DOHH2 (cell line): ENCODE measurements at regions not wholly inside any gene's neighbourhood (a gene's known extent, or its start where the extent isn't known, plus 50 kb on each side); places are given as distances from the start of the nearest gene placed in this dataset.

Source experiments
- H3F3A ChIP-seq: fragments of 200-600 bp; sonication (generic), shearing (Covaris generic); 2 replicates; pipeline ENCODE4 v1.6.0; 2016; ENCODE audit warnings: antibody characterized with exemption, mild to moderate bottlenecking; ENCODE audit not compliant: control insufficient read depth, insufficient read depth
- H3K27ac ChIP-seq: fragments of 200-600 bp; sonication (generic); 2 replicates; pipeline ENCODE4 v1.5.1; 2014; ENCODE audit warnings: low read depth, mild to moderate bottlenecking, low read length, moderate library complexity
- H3K27me3 ChIP-seq: fragments of 200-600 bp; sonication (generic); 2 replicates; pipeline ENCODE4 v1.6.1; 2014; ENCODE audit warnings: mild to moderate bottlenecking, low read length, mixed read lengths; ENCODE audit not compliant: control insufficient read depth
- H3K36me3 ChIP-seq: fragments of 200-600 bp; sonication (generic); 2 replicates; pipeline ENCODE4 v1.6.1; 2014; ENCODE audit warnings: mild to moderate bottlenecking, low read length, moderate library complexity, mixed read lengths; ENCODE audit not compliant: control insufficient read depth
- H3K4me1 ChIP-seq: fragments of 200-600 bp; sonication (generic); 2 replicates; pipeline ENCODE4 v1.6.1; 2014; ENCODE audit warnings: mild to moderate bottlenecking, low read length, mixed read lengths; ENCODE audit not compliant: control insufficient read depth
- H3K4me2 ChIP-seq: fragments of 200-600 bp; sonication (generic); 2 replicates; pipeline ENCODE4 v1.6.0; 2014; ENCODE audit warnings: mild to moderate bottlenecking, low read length, moderate library complexity
- H3K4me3 ChIP-seq: fragments of 200-600 bp; sonication (generic); 2 replicates; pipeline ENCODE4 v1.5.1; 2014; ENCODE audit warnings: mild to moderate bottlenecking, low read length, mixed read lengths
- H3K79me2 ChIP-seq: fragments of 200-600 bp; sonication (generic); 2 replicates; pipeline ENCODE4 v1.6.1; 2014; ENCODE audit warnings: mild to moderate bottlenecking, low read length, mixed read lengths; ENCODE audit not compliant: control insufficient read depth
- H3K9me2 ChIP-seq: fragments of 200-600 bp; sonication (generic); replicated peaks from 2 replicates; pipeline ENCODE4 v1.6.1; 2014; ENCODE audit warnings: mild to moderate bottlenecking, low read length, mixed read lengths; ENCODE audit not compliant: control insufficient read depth
- H3K9me3 ChIP-seq: fragments of 200-600 bp; sonication (generic); 2 replicates; pipeline ENCODE4 v1.6.1; 2014; ENCODE audit warnings: antibody characterized with exemption, low read length, mixed read lengths; ENCODE audit not compliant: control insufficient read depth, insufficient read depth
- H4K20me1 ChIP-seq: fragments of 200-600 bp; sonication (generic); 2 replicates; pipeline ENCODE4 v1.6.0; 2014; ENCODE audit warnings: low read depth, mild to moderate bottlenecking, antibody characterized with exemption, low read length, moderate library complexity; ENCODE audit not compliant: control insufficient read depth, insufficient read depth
- EZH2phosphoT487 ChIP-seq: fragments of 200-600 bp; sonication (generic); IDR thresholded peaks from 2 replicates; pipeline ENCODE4 v1.6.1; 2017; ENCODE audit warnings: borderline replicate concordance, mild to moderate bottlenecking, antibody characterized with exemption, low read length, moderate library complexity, mixed read lengths
- TF ChIP-seq, protein P1 (sequence below): fragments of 200-600 bp; sonication (generic); IDR thresholded peaks from one replicate; pipeline ENCODE4 v1.5.1; 2014; ENCODE audit warnings: antibody characterized with exemption, mild to moderate bottlenecking, low read depth, low read length; ENCODE audit not compliant: poor library complexity, severe bottlenecking

GRCh38 chr20:55741801-55742200, 263.5 kb downstream of the CBLN4 start:
- Histone ChIP-seq H3K4me1 (no peaks in the 10 kb centered on the region), H3K27me3 (no peaks in the 10 kb centered on the region), H3K36me3 (no peaks in the 10 kb centered on the region), H3K9me2 (no peaks in the 10 kb centered on the region; the same call in 1 of the 2 replicates), H3K79me2 (no peaks in the 10 kb centered on the region), H3K4me3 (no peak overlapping the region), H3K27ac (no peak overlapping the region), H4K20me1 (no peaks in the 10 kb centered on the region), H3K4me2 (no peak overlapping the region), H3F3A (no peaks in the 10 kb centered on the region), H3K9me3 (no peaks in the 10 kb centered on the region)
- no peak for TF ChIP-seq EZH2phosphoT487
- TF ChIP-seq, protein P1, sequence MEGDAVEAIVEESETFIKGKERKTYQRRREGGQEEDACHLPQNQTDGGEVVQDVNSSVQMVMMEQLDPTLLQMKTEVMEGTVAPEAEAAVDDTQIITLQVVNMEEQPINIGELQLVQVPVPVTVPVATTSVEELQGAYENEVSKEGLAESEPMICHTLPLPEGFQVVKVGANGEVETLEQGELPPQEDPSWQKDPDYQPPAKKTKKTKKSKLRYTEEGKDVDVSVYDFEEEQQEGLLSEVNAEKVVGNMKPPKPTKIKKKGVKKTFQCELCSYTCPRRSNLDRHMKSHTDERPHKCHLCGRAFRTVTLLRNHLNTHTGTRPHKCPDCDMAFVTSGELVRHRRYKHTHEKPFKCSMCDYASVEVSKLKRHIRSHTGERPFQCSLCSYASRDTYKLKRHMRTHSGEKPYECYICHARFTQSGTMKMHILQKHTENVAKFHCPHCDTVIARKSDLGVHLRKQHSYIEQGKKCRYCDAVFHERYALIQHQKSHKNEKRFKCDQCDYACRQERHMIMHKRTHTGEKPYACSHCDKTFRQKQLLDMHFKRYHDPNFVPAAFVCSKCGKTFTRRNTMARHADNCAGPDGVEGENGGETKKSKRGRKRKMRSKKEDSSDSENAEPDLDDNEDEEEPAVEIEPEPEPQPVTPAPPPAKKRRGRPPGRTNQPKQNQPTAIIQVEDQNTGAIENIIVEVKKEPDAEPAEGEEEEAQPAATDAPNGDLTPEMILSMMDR, result no peak

DNA sequence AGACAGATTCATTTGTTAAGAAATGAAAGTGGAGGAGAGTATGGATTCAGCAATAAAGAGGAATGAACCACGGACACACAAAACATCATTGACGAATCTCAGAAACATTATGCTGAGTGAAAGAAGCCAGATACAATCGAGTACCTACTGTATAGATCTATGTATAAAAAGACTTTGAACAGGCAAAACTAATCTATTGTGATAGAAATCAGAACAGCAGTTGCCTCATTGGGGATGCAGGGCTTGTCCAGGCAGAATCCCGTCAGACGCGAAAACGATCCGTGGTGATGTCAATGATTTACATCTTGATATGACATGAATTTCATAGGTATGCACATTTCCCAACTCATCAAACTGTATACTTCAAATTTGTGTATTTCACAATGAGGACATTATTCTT, 265.2 kb downstream of the CBLN4 start:
- no peaks in the 10 kb centered on the region for H3K4me1 ChIP-seq
- TF ChIP-seq EZH2phosphoT487, result no peak
- TF ChIP-seq, protein P1, result no peak

DNA sequence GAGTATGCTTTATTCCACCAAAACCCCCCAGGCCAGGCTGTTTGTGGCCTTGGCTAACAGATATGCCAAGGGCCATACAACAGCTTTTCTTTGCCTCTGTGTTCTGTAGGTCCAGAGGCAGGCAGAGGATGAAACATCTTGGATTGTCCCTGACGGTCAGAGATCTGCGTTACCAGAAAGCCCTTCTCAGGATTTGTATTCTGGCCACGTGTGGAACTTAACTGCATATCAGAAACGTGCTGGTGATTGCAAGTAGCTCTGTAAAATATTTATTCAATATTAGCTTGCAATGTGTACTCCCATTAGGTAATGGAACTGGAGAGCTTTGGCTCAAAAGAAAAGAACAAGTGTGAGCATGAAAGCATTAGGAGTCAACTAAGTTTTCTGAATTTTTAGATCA, 275.0 kb downstream of the CBLN4 start:
- Histone ChIP-seq H3F3A (no peaks in the 10 kb centered on the region), H3K27ac (no peak overlapping the region), H3K36me3 (no peaks in the 10 kb centered on the region), H3K9me3 (peaks cover 4% of the 10 kb centered on the region; the same call in 1 of the 2 replicates), H3K4me2 (no peak overlapping the region), H4K20me1 (no peaks in the 10 kb centered on the region), H3K4me3 (no peak overlapping the region), H3K27me3 (no peaks in the 10 kb centered on the region), H3K4me1 (no peaks in the 10 kb centered on the region), H3K9me2 (no peaks in the 10 kb centered on the region), H3K79me2 (no peaks in the 10 kb centered on the region)
- TF ChIP-seq EZH2phosphoT487, result no peak
- TF ChIP-seq, protein P1, result no peak

More for the DNA sequence above, 265.2 kb downstream of the CBLN4 start:
- Histone ChIP-seq H3K9me2 (no peaks in the 10 kb centered on the region; the same call in 1 of the 2 replicates), H3K4me3 (no peak overlapping the region), H3K27me3 (no peaks in the 10 kb centered on the region), H3K9me3 (no peaks in the 10 kb centered on the region), H4K20me1 (no peaks in the 10 kb centered on the region), H3K79me2 (no peaks in the 10 kb centered on the region), H3K27ac (no peak overlapping the region), H3K36me3 (no peaks in the 10 kb centered on the region), H3K4me2 (no peak overlapping the region), H3F3A (no peaks in the 10 kb centered on the region)

- H3K9me3 ChIP-seq, result no peaks in the 10 kb centered on the region
- H3K4me3 ChIP-seq, result no peak overlapping the region
- no peak overlapping the region for H3K27ac ChIP-seq
- no peaks in the 10 kb centered on the region for H4K20me1 ChIP-seq
- no peaks in the 10 kb centered on the region for H3K79me2 ChIP-seq
- H3K36me3 ChIP-seq, result no peaks in the 10 kb centered on the region
- H3K27me3 ChIP-seq, result no peaks in the 10 kb centered on the region
- H3F3A ChIP-seq, result no peaks in the 10 kb centered on the region
- no peak for TF ChIP-seq EZH2phosphoT487
- TF ChIP-seq, protein P1, result no peak
- no peaks in the 10 kb centered on the region for H3K9me2 ChIP-seq
- H3K4me2 ChIP-seq, result no peak overlapping the region
- H3K4me1 ChIP-seq, result no peaks in the 10 kb centered on the region
These were observed 290.6 kb downstream of the CBLN4 start for GRCh38 chr20:55714736-55715135.
